ENCODE measurements at regions not wholly inside any gene's neighbourhood (a gene's known extent, or its start where the extent isn't known, plus 50 kb on each side); places are given as distances from the start of the nearest gene placed in this dataset.

DNA sequence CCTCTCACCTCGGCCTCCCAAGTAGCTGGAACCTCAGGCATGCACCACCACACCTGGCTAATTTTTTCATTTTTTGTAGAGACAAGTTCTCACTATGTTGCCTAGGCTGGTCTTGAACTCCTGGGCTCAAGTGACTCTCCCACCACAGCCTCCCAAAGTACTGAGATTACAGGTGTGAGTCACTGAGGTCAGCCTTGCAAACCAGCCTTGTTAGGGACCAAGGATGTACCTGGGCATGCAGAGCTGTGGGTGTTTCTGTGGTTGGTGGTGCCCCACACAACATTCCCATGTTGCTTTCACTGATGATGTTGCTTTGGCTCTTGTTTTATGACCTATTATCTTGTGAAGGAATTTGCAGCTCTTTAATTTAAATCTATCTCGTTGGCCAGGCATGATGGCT lies 54.8 kb downstream of the OTUD1 start:
- TF ChIP-seq, protein P1, sequence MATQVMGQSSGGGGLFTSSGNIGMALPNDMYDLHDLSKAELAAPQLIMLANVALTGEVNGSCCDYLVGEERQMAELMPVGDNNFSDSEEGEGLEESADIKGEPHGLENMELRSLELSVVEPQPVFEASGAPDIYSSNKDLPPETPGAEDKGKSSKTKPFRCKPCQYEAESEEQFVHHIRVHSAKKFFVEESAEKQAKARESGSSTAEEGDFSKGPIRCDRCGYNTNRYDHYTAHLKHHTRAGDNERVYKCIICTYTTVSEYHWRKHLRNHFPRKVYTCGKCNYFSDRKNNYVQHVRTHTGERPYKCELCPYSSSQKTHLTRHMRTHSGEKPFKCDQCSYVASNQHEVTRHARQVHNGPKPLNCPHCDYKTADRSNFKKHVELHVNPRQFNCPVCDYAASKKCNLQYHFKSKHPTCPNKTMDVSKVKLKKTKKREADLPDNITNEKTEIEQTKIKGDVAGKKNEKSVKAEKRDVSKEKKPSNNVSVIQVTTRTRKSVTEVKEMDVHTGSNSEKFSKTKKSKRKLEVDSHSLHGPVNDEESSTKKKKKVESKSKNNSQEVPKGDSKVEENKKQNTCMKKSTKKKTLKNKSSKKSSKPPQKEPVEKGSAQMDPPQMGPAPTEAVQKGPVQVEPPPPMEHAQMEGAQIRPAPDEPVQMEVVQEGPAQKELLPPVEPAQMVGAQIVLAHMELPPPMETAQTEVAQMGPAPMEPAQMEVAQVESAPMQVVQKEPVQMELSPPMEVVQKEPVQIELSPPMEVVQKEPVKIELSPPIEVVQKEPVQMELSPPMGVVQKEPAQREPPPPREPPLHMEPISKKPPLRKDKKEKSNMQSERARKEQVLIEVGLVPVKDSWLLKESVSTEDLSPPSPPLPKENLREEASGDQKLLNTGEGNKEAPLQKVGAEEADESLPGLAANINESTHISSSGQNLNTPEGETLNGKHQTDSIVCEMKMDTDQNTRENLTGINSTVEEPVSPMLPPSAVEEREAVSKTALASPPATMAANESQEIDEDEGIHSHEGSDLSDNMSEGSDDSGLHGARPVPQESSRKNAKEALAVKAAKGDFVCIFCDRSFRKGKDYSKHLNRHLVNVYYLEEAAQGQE (IDR thresholded peaks at IDR 0.05; ENCODE audit: insufficient read depth in 1 of 2, low read depth in 2 of 2, low read length in 2 of 2), result no peak
- TF ChIP-seq TAF1 (IDR thresholded peaks at IDR 0.05; ENCODE audit: borderline replicate concordance, insufficient read depth, low read length), result no peak
- TF ChIP-seq FOXP2 (optimal IDR thresholded peaks at IDR 0.05; ENCODE audit: borderline replicate concordance, extremely low read depth, extremely low read length, insufficient read depth), result no peak
- no peak for TF ChIP-seq SIN3A (IDR thresholded peaks at IDR 0.05; ENCODE audit: borderline replicate concordance, insufficient read depth, low read length)
- TF ChIP-seq POLR2AphosphoS5 (IDR thresholded peaks at IDR 0.05; ENCODE audit: low read depth, low read length), result no peak

DNA sequence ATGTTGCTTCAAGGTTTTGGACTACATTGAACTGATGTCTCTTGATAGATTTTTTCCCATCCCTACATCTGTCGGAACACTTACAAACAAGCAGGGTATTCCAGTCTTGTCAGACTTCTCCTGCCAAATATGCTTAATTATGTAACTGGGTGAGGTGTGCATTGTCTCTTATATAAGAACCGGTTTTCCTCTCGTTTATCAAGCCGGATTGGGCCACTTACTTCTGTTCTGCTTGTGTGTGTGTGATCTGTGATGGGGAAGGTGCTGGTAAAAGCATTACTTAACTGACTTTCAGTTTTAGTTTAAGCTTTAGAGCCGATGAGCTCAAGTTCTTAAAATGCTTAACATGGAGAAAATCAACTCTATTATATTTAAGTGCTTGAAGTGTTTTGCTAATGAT lies 57.9 kb downstream of the OTUD1 start:
- TF ChIP-seq SIN3A (IDR thresholded peaks at IDR 0.05; ENCODE audit: borderline replicate concordance, insufficient read depth, low read length), result no peak
- TF ChIP-seq POLR2AphosphoS5 (IDR thresholded peaks at IDR 0.05; ENCODE audit: low read depth, low read length), result no peak
- TF ChIP-seq, protein P1 (IDR thresholded peaks at IDR 0.05; ENCODE audit: insufficient read depth in 1 of 2, low read depth in 2 of 2, low read length in 2 of 2), result no peak
- TF ChIP-seq TAF1 (IDR thresholded peaks at IDR 0.05; ENCODE audit: borderline replicate concordance, insufficient read depth, low read length), result no peak
- TF ChIP-seq FOXP2 (optimal IDR thresholded peaks at IDR 0.05; ENCODE audit: borderline replicate concordance, extremely low read depth, extremely low read length, insufficient read depth), result no peak

DNA sequence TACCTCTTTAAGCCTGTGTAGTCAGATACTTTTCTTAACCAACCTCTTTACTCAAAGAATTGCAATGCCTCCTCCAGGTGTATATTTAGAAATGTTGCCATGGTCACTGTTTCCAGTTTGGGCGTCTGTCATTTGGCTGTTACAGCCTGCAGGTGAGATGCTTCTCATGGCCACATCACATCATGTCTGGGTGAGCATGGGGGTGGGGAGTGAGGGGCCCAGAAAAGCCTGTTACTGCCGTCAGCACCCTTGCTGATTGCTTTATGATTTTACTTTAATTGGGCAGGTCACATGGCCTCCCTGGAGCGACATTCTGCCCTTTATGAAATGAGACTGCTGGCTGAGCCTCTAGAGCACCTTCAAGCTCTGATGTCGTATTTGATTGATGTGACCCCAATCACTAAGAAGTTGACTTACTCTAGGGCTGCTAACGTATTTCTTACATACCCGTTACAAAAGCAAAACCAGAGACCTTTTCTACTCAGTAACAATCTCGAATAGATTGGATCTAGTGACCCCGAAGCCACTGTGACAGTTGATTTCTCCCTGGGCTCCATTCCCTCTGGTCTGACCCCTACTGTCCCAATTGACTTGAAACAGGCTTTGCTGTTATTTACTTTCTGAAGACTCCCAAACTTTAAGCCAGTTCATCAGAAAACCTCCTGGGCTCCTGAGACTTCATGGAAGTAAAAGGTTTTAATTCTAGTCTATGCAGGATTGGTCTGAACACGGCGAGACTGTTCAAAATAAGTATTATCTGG lies 60.7 kb downstream of the OTUD1 start:
- no peak for TF ChIP-seq FOXP2 (optimal IDR thresholded peaks at IDR 0.05; ENCODE audit: borderline replicate concordance, extremely low read depth, extremely low read length, insufficient read depth)
- TF ChIP-seq, protein P1 (IDR thresholded peaks at IDR 0.05; ENCODE audit: insufficient read depth in 1 of 2, low read depth in 2 of 2, low read length in 2 of 2), result no peak
- TF ChIP-seq SIN3A (IDR thresholded peaks at IDR 0.05; ENCODE audit: borderline replicate concordance, insufficient read depth, low read length), result no peak
- TF ChIP-seq TAF1 (IDR thresholded peaks at IDR 0.05; ENCODE audit: borderline replicate concordance, insufficient read depth, low read length), result no peak
- TF ChIP-seq POLR2AphosphoS5 (IDR thresholded peaks at IDR 0.05; ENCODE audit: low read depth, low read length), result no peak

DNA sequence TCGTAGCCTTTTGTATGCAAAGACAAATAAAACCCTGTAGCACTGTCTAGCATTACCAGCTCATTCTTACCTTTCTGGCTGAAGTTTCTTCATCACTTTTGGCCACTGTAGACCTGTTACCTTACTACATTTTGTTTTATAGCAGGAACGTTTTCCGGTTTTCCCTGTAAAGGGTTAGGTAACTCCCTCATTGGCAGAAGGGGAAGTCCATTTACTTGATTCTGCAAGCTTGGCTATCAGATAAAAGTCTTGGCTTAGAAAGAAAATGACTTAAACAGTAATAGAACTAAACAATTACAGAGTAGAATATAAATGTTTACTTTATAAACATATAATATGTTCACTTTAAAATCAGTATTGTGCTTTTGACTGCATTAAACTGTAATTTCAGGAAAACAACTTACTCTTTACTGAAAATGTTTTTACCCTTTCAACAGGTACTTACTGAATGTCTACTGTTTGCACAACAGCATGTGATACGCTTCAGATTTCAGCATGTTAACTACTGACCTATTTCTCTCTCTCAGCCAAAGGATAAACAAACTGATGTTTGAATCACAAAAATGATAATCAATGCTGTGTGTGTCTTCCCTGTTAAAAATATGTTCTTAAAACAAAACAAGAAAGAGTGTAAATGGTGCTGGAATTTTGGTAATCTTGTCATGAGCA lies 67.1 kb downstream of the OTUD1 start:
- TF ChIP-seq SIN3A (IDR thresholded peaks at IDR 0.05; ENCODE audit: borderline replicate concordance, insufficient read depth, low read length), result no peak
- TF ChIP-seq POLR2AphosphoS5 (IDR thresholded peaks at IDR 0.05; ENCODE audit: low read depth, low read length), result no peak
- TF ChIP-seq FOXP2 (optimal IDR thresholded peaks at IDR 0.05; ENCODE audit: borderline replicate concordance, extremely low read depth, extremely low read length, insufficient read depth), result no peak
- TF ChIP-seq, protein P1 (IDR thresholded peaks at IDR 0.05; ENCODE audit: insufficient read depth in 1 of 2, low read depth in 2 of 2, low read length in 2 of 2), result no peak
- TF ChIP-seq TAF1 (IDR thresholded peaks at IDR 0.05; ENCODE audit: borderline replicate concordance, insufficient read depth, low read length), result no peak
